SU-DHL-6 (cell line): ENCODE measurements at regions not wholly inside any gene's neighbourhood (a gene's known extent, or its start where the extent isn't known, plus 50 kb on each side); places are given as distances from the start of the nearest gene placed in this dataset.

Experiments used
- CTCF ChIP-seq: fragments of 200-600 bp; sonication (generic); IDR thresholded peaks from one replicate; pipeline ENCODE4 v1.5.1; 2017; ENCODE audit warnings: antibody characterized with exemption, mild to moderate bottlenecking, low read length, moderate library complexity; ENCODE audit not compliant: insufficient read depth, poor library complexity, severe bottlenecking
- EZH2phosphoT487 ChIP-seq: fragments of 200-600 bp; sonication (generic), shearing (Covaris generic); conservative IDR thresholded peaks from 2 replicates; pipeline ENCODE4 v1.6.1; 2018; ENCODE audit warnings: mild to moderate bottlenecking, antibody characterized with exemption, low read length, moderate library complexity, mixed read lengths

GRCh38 chr2:237156857-237157779 lies 71.4 kb downstream of the COPS8 start:
- TF ChIP-seq CTCF (no peak), EZH2phosphoT487 (no peak)
